HepG2 (cell line): ENCODE measurements at regions not wholly inside any gene's neighbourhood (a gene's known extent, or its start where the extent isn't known, plus 50 kb on each side); places are given as distances from the start of the nearest gene placed in this dataset.

ENCODE experiments used
- ATF2 ChIP-seq: sonication (generic); formaldehyde crosslinking; IDR thresholded peaks from 2 replicates; pipeline ENCODE4 v1.4.0; 2020; ENCODE audit warnings: missing genetic modification reagents
- CEBPZ ChIP-seq: IDR thresholded peaks from 2 replicates; pipeline ENCODE4 v1.6.1; 2012; ENCODE audit warnings: low read length, improper control_type of control experiment
- CHD4 ChIP-seq: fragments of 200-600 bp; sonication (generic); IDR thresholded peaks from 2 replicates; pipeline ENCODE4 v1.7.0; 2017; ENCODE audit warnings: mild to moderate bottlenecking, low read length, borderline replicate concordance
- CTCF ChIP-seq: sonication (generic); formaldehyde crosslinking; IDR thresholded peaks from 2 replicates; pipeline ENCODE4 v1.5.0; 2020; ENCODE audit warnings: mild to moderate bottlenecking, missing genetic modification reagents, moderate library complexity
- ESRRA ChIP-seq: sonication (generic); formaldehyde crosslinking; IDR thresholded peaks from 2 replicates; pipeline ENCODE4 v1.5.1; 2020; ENCODE audit warnings: mild to moderate bottlenecking, low read depth, missing genetic modification reagents
- JUND ChIP-seq: sonication (generic); formaldehyde crosslinking; IDR thresholded peaks from 2 replicates; pipeline ENCODE4 v1.8.0; 2022; ENCODE audit warnings: mild to moderate bottlenecking, missing genetic modification reagents
- KAT2B ChIP-seq: fragments of 150-350 bp; IDR thresholded peaks from 2 replicates; pipeline ENCODE4 v1.6.1; 2014; ENCODE audit warnings: low read depth, low read length, borderline replicate concordance
- KDM5A ChIP-seq: fragments of 200-600 bp; sonication (generic); IDR thresholded peaks from 2 replicates; pipeline ENCODE4 v1.7.0; 2018; ENCODE audit warnings: antibody characterized with exemption, mild to moderate bottlenecking, low read length, borderline replicate concordance
- MAX ChIP-seq: IDR thresholded peaks from 2 replicates; pipeline ENCODE4 v1.6.1; 2012; ENCODE audit warnings: inconsistent platforms
- MXI1 ChIP-seq: IDR thresholded peaks from 3 replicates; pipeline ENCODE4 v1.6.1; 2012; ENCODE audit warnings: low read depth, low read length, inconsistent platforms, borderline replicate concordance
- NFYB ChIP-seq: sonication (generic); formaldehyde crosslinking; IDR thresholded peaks from 2 replicates; pipeline ENCODE4 v1.4.0; 2020; ENCODE audit warnings: missing genetic modification reagents
- ZFP41 ChIP-seq: sonication (generic); formaldehyde crosslinking; IDR thresholded peaks from 2 replicates; pipeline ENCODE4 v1.4.0; 2020; ENCODE audit warnings: mild to moderate bottlenecking, missing genetic modification reagents, borderline replicate concordance
- ZNF609 ChIP-seq: sonication (generic); formaldehyde crosslinking; IDR thresholded peaks from 2 replicates; pipeline ENCODE4 v1.4.0; 2020; ENCODE audit warnings: mild to moderate bottlenecking, missing genetic modification reagents, borderline replicate concordance

GRCh38 chr9:124084087-124084486 lies 72.5 kb downstream of the LHX2 start:
- TF ChIP-seq ESRRA (CRISPR knock-in tag) (no peak), CTCF (CRISPR knock-in tag) (no peak), KDM5A (no peak), MXI1 (no peak), ZNF609 (no peak), CHD4 (no peak), JUND (CRISPR knock-in tag) (no peak), ZFP41 (no peak), ATF2 (CRISPR knock-in tag) (no peak), CEBPZ (no peak), KAT2B (no peak), NFYB (CRISPR knock-in tag) (no peak), MAX (no peak)
